Trophoblast cell (in vitro differentiated cells and primary cell): ENCODE measurements at regions not wholly inside any gene's neighbourhood (a gene's known extent, or its start where the extent isn't known, plus 50 kb on each side); places are given as distances from the start of the nearest gene placed in this dataset.
"Not testable (repeated sequence)": the region's sequence is repeated elsewhere in the genome, so short reads cannot be mapped to it uniquely, and the experiment has no call there.

ENCODE experiments used
- DNase-seq, 2 donors: peaks; one replicate each; pipeline ENCODE4 v3.0.0-alpha.2; 2016
- H2AFZ ChIP-seq: 2 replicates; pipeline ENCODE4 v1.6.1; 2013; ENCODE audit warnings: low read length, moderate library complexity, mild to moderate bottlenecking; ENCODE audit not compliant: insufficient read depth, poor library complexity
- H2AK5ac ChIP-seq: 2 replicates; pipeline ENCODE4 v1.6.1; 2013; ENCODE audit warnings: mild to moderate bottlenecking, low read length
- H2BK120ac ChIP-seq: 2 replicates; pipeline ENCODE4 v1.6.1; 2013; ENCODE audit warnings: low read length, mild to moderate bottlenecking, moderate library complexity; ENCODE audit not compliant: insufficient read depth, poor library complexity
- H2BK12ac ChIP-seq: 2 replicates; pipeline ENCODE4 v1.6.1; 2013; ENCODE audit warnings: mild to moderate bottlenecking, low read length, moderate library complexity
- H2BK5ac ChIP-seq: 2 replicates; pipeline ENCODE4 v1.6.1; 2013; ENCODE audit warnings: low read length, low read depth, moderate library complexity, mild to moderate bottlenecking; ENCODE audit not compliant: poor library complexity
- H3K14ac ChIP-seq: 2 replicates; pipeline ENCODE4 v1.6.1; 2013; ENCODE audit warnings: mild to moderate bottlenecking, low read length
- H3K18ac ChIP-seq: 2 replicates; pipeline ENCODE4 v1.6.1; 2013; ENCODE audit warnings: mild to moderate bottlenecking, low read length
- H3K23ac ChIP-seq: 2 replicates; pipeline ENCODE4 v1.6.1; 2013; ENCODE audit warnings: low read length
- H3K27ac ChIP-seq: 2 replicates; pipeline ENCODE4 v1.5.1; 2013; ENCODE audit warnings: low read depth, mild to moderate bottlenecking, inconsistent platforms, low read length, moderate library complexity
- H3K27me3 ChIP-seq: 2 replicates; pipeline ENCODE4 v1.6.1; 2013; ENCODE audit warnings: inconsistent platforms, mild to moderate bottlenecking, low read length, moderate library complexity; ENCODE audit not compliant: insufficient read depth
- H3K36me3 ChIP-seq, 2 experiments: 1 replicate in 1 of 2; 2 replicates in 1 of 2; pipeline ENCODE4 v1.6.1; 2013; ENCODE audit warnings: low read length in 2 of 2, mild to moderate bottlenecking in 2 of 2, moderate library complexity in 1 of 2; ENCODE audit not compliant: insufficient read depth in 2 of 2, control insufficient read depth in 1 of 2
- H3K4ac ChIP-seq: 2 replicates; pipeline ENCODE4 v1.6.1; 2013; ENCODE audit warnings: low read depth, mild to moderate bottlenecking, low read length, moderate library complexity
- H3K4me1 ChIP-seq, 2 experiments: 1 replicate in 1 of 2; 2 replicates in 1 of 2; pipeline ENCODE4 v1.6.1; 2013; ENCODE audit warnings: low read length in 2 of 2, mild to moderate bottlenecking in 2 of 2, moderate library complexity in 1 of 2; ENCODE audit not compliant: insufficient read depth in 2 of 2, control insufficient read depth in 1 of 2
- H3K4me2 ChIP-seq: 2 replicates; pipeline ENCODE4 v1.6.1; 2013; ENCODE audit warnings: inconsistent platforms, mild to moderate bottlenecking, low read length, moderate library complexity
- H3K4me3 ChIP-seq: 2 replicates; pipeline ENCODE4 v1.5.1; 2013; ENCODE audit warnings: mild to moderate bottlenecking, low read depth, low read length, inconsistent platforms
- H3K79me1 ChIP-seq: one replicate; pipeline ENCODE4 v1.6.1; 2013; ENCODE audit warnings: low read length
- H3K79me2 ChIP-seq: 2 replicates; pipeline ENCODE4 v1.6.1; 2013; ENCODE audit warnings: low read length, mild to moderate bottlenecking; ENCODE audit not compliant: control insufficient read depth, insufficient read depth, poor library complexity
- H3K9ac ChIP-seq: 2 replicates; pipeline ENCODE4 v1.6.1; 2013; ENCODE audit warnings: mild to moderate bottlenecking, low read length
- H3K9me3 ChIP-seq: 2 replicates; pipeline ENCODE4 v1.6.1; 2013; ENCODE audit warnings: low read depth, mild to moderate bottlenecking, control low read depth, inconsistent platforms, low read length; ENCODE audit not compliant: insufficient read depth
- H4K12ac ChIP-seq: 2 replicates; pipeline ENCODE4 v1.6.1; 2013; ENCODE audit warnings: low read depth, mild to moderate bottlenecking, low read length, moderate library complexity
- H4K8ac ChIP-seq: 2 replicates; pipeline ENCODE4 v1.6.1; 2013; ENCODE audit warnings: low read depth, mild to moderate bottlenecking, low read length, moderate library complexity
- H4K91ac ChIP-seq: one replicate; pipeline ENCODE4 v1.6.1; 2013; ENCODE audit warnings: low read depth, mild to moderate bottlenecking, low read length, moderate library complexity
- WGBS: extraction: QIAGEN DNeasy Blood & Tissue Kit; methylation state at CpG from one replicate; pipeline ENCODE4 v1.1.7; 2013; ENCODE audit warnings: missing lambda C conversion rate; ENCODE audit not compliant: insufficient read length, insufficient coverage; ENCODE audit errors: extremely low coverage; 5-methylcytosine and 5-hydroxymethylcytosine counted together

GRCh38 chr10:46095943-46096342, 49.9 kb upstream of the MSMB start:
- H4K12ac ChIP-seq, H3K9me3 ChIP-seq, H3K79me2 ChIP-seq, H2AFZ ChIP-seq, H2AK5ac ChIP-seq, H2BK5ac ChIP-seq, H2BK120ac ChIP-seq, H2BK12ac ChIP-seq, H3K36me3 ChIP-seq, DNase-seq, H3K18ac ChIP-seq, H3K23ac ChIP-seq, H3K27me3 ChIP-seq, H3K9ac ChIP-seq, H4K8ac ChIP-seq, H3K4me3 ChIP-seq, H3K14ac ChIP-seq, H3K4ac ChIP-seq: not testable (repeated sequence)
- H4K91ac ChIP-seq = peak overlapping the region; percentile 58
- WGBS = no CpG with 5 or more reads among the region's 5 CpGs
- peaks cover 18 to 35% of the 10 kb centered on the region in 2 experiments for H3K4me1 ChIP-seq
- H3K79me1 ChIP-seq = peaks cover 23% of the 10 kb centered on the region
- H3K27ac ChIP-seq = peak overlapping the region; percentile 90
- peak overlapping the region; percentile 11 for H3K4me2 ChIP-seq

GRCh38 chr10:46096446-46096845, 50.4 kb upstream of the MSMB start:
- Histone ChIP-seq H3K27ac (peak overlapping the region; percentile 90), H3K9ac (no peak overlapping the region), H2BK5ac (peak overlapping the region; percentile 71), H2AFZ (no peak overlapping the region), H3K4me1 (peaks cover 18 to 35% of the 10 kb centered on the region in 2 experiments), H2BK120ac (peak overlapping the region; percentile 26), H4K12ac (no peak overlapping the region), H2BK12ac (no peak overlapping the region), H3K23ac (no peak overlapping the region), H4K91ac (peak overlapping the region; percentile 7), H3K4ac (no peak overlapping the region), H3K14ac (peak overlapping the region; percentile 24), H3K79me2 (peaks cover 2% of the 10 kb centered on the region), H3K27me3 (no peaks in the 10 kb centered on the region), H3K79me1 (peaks cover 23% of the 10 kb centered on the region), H3K4me2 (peak overlapping the region; percentile 49), H3K36me3 (no peaks in the 10 kb centered on the region), H2AK5ac (no peak overlapping the region), H3K4me3 (no peak overlapping the region), H3K9me3 (no peaks in the 10 kb centered on the region), H4K8ac (no peak overlapping the region), H3K18ac (no peak overlapping the region)
- no CpG with 5 or more reads among the region's 4 CpGs for WGBS
- DNase-seq = peak; percentile 35 to 39

DNA sequence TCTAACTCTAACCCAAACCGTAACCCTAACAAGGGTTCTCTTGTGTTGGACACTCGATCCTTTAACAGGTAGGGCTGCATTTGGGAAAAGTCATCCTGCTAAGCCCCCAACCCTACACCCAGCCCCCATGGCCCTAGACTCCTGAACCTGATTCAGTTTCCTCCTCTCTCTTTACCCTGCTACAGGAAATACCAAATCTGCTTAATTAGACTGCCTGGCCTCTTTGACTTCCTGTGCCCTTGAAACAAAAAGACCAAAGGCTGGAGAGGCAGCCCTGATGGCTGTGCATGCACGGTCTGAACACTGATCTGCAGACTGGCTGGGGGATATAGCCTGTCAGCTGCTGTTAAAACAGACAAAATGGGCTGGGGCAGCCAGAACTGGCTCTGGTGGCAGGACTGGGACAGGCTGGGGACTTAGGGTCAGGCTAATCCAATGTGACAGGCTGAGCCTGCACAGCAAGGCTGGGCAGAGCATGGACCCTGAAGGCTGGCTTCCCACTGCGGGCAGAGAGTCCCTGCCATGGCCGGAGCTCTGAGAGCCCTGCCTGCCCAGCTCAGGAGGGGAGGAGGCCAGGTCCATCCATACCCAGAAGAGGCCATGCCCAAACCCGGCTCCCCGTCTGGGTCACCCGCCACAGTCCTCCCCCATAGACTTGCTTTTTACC, 51.0 kb upstream of the MSMB start:
- peak overlapping the region; percentile 90 for H3K27ac ChIP-seq
- WGBS = no CpG with 5 or more reads among the region's 8 CpGs
- H2AK5ac ChIP-seq = peak overlapping the region; percentile 31
- peak overlapping the region; percentile 24 for H3K14ac ChIP-seq
- peak overlapping the region; percentile 49 for H3K4me2 ChIP-seq
- H3K36me3 ChIP-seq = no peaks in the 10 kb centered on the region
- H4K12ac ChIP-seq = no peak overlapping the region
- H2BK120ac ChIP-seq = peak overlapping the region; percentile 55
- H2BK12ac ChIP-seq = peak overlapping the region; percentile 14
- peaks cover 18 to 35% of the 10 kb centered on the region in 2 experiments for H3K4me1 ChIP-seq
- peak overlapping the region; percentile 71 for H2BK5ac ChIP-seq
- peaks cover 2% of the 10 kb centered on the region for H3K79me2 ChIP-seq
- peaks cover 23% of the 10 kb centered on the region for H3K79me1 ChIP-seq
- H3K23ac ChIP-seq = no peak overlapping the region
- H2AFZ ChIP-seq = no peak overlapping the region
- H4K8ac ChIP-seq = peak overlapping the region; percentile 33
- no peak for DNase-seq
- H3K4ac ChIP-seq = no peak overlapping the region
- no peak overlapping the region for H3K4me3 ChIP-seq
- no peaks in the 10 kb centered on the region for H3K9me3 ChIP-seq
- H3K9ac ChIP-seq = no peak overlapping the region
- peak overlapping the region; percentile 70 for H4K91ac ChIP-seq
- no peaks in the 10 kb centered on the region for H3K27me3 ChIP-seq
- peak overlapping the region; percentile 20 for H3K18ac ChIP-seq

GRCh38 chr10:46097576-46098317, 51.7 kb upstream of the MSMB start:
- Histone ChIP-seq H3K23ac (no peak overlapping the region), H3K4me1 (peaks cover 18 to 35% of the 10 kb centered on the region in 2 experiments), H2BK120ac (peak overlapping the region; percentile 55), H4K91ac (peak overlapping the region; percentile 70), H3K79me2 (peaks cover 2% of the 10 kb centered on the region), H3K4ac (no peak overlapping the region), H3K18ac (peak overlapping the region; percentile 40), H3K4me3 (no peak overlapping the region), H3K79me1 (peaks cover 23% of the 10 kb centered on the region), H2BK12ac (peak overlapping the region; percentile 14), H2AK5ac (peak overlapping the region; percentile 31), H3K27ac (peak overlapping the region; percentile 90), H4K8ac (peak overlapping the region; percentile 44), H3K4me2 (no peak overlapping the region), H2AFZ (no peak overlapping the region), H3K27me3 (no peaks in the 10 kb centered on the region), H3K36me3 (no peaks in the 10 kb centered on the region), H3K9ac (no peak overlapping the region), H2BK5ac (peak overlapping the region; percentile 66), H3K14ac (peak overlapping the region; percentile 17), H4K12ac (peak overlapping the region; percentile 6), H3K9me3 (no peaks in the 10 kb centered on the region)
- DNase-seq = no peak
- no CpG with 5 or more reads among the region's 14 CpGs for WGBS
